ENCODE measurements at regions not wholly inside any gene's neighbourhood (a gene's known extent, or its start where the extent isn't known, plus 50 kb on each side); places are given as distances from the start of the nearest gene placed in this dataset.
"Not testable (repeated sequence)": the region's sequence is repeated elsewhere in the genome, so short reads cannot be mapped to it uniquely, and the experiment has no call there.

DNA sequence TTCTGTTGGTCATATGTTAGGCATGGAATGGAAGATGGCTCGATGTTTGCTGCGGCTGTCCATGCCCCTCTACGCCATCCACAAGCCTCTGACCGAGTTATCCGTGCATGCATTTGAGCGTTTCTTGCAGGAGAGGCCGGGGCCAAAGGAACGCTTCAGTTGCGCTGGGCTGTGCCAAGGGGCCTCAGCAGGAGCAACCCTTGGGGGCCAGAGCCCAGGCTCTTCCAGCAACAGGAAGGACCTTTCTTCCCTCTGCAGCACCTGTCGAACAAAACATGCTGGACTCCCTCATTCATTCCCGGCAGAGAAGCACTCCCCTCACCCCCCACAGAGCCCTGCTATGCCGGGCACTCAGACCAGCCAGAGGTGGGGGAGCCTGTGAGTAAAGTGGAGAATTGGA is 81.4 kb upstream of the CRYM start:
- TF ChIP-seq POLR2A (IDR thresholded peaks at IDR 0.05; ENCODE audit: low read depth, low read length); TAF1 (IDR thresholded peaks at IDR 0.05; ENCODE audit: borderline replicate concordance, low read depth, low read length); POLR2AphosphoS5 (IDR thresholded peaks at IDR 0.05; ENCODE audit: low read depth, low read length): not testable (repeated sequence)

All from GM12892 (cell line).